Activated CD4-positive, alpha-beta memory T cell treated with anti-CD3 and anti-CD28 coated beads, Interleukin-2, amount 10 ng/mL, durations not matched to agents 7 days and 5 days (primary cell): ENCODE measurements at regions not wholly inside any gene's neighbourhood (a gene's known extent, or its start where the extent isn't known, plus 50 kb on each side); places are given as distances from the start of the nearest gene placed in this dataset.
"Not testable (repeated sequence)": the region's sequence is repeated elsewhere in the genome, so short reads cannot be mapped to it uniquely, and the experiment has no call there.

Experiments used
- CTCF ChIA-PET: fragments of 350-600 bp; sonication (Branson Sonifier 250); formaldehyde crosslinking; loops from one replicate; lab custom pipeline; 2021; ENCODE audit warnings: antibody characterized with exemption, inconsistent platforms; lab: Charles Lee
- POLR2A ChIA-PET: fragments of 350-600 bp; sonication (Branson Sonifier 250); formaldehyde crosslinking; loops from one replicate; lab custom pipeline; 2021; ENCODE audit warnings: antibody characterized with exemption; lab: Charles Lee
- DNase-seq: peaks from one replicate; pipeline ENCODE4 v3.0.0-alpha.2; 2020
- H3K27ac Mint-ChIP-seq: one replicate; pipeline ENCODE4 v1.8.0; 2021; ENCODE audit warnings: mild to moderate bottlenecking, mixed read lengths
- H3K27me3 Mint-ChIP-seq: one replicate; pipeline ENCODE4 v1.8.0; 2021; ENCODE audit warnings: mixed read lengths
- H3K36me3 Mint-ChIP-seq: one replicate; pipeline ENCODE4 v1.8.0; 2021; ENCODE audit warnings: low read depth, mixed read lengths
- H3K4me1 Mint-ChIP-seq: one replicate; pipeline ENCODE4 v1.8.0; 2021; ENCODE audit warnings: mixed read lengths
- H3K4me3 Mint-ChIP-seq: one replicate; pipeline ENCODE4 v1.8.0; 2021; ENCODE audit warnings: mild to moderate bottlenecking, mixed read lengths
- H3K9me3 Mint-ChIP-seq: one replicate; pipeline ENCODE4 v1.8.0; 2021; ENCODE audit warnings: mixed read lengths

DNA sequence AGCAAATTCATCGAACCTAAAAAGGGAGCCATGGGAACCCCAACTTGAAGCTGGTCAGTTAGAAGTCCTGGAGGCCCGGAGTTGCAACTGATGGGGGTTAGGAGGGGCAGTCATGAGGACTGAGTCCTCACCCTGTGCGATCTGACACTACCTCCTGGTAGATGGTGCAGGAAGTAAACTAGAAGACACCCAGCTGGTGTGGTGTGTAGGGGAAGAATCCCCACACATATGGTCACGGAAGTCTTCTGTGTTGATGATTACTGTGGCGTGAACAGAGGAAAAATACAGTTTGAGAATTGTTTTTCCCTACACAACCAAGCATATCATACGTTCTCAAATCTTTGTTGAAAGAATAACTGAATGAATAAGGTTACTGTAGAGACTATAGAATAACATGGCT lies 164.6 kb upstream of the KCTD7 start:
- no peak overlapping the region for H3K27ac Mint-ChIP-seq
- POLR2A ChIA-PET, result no interaction called here
- DNase-seq, result no peak
- H3K4me1 Mint-ChIP-seq, result no peaks in the 10 kb centered on the region
- H3K9me3 Mint-ChIP-seq, result no peaks in the 10 kb centered on the region
- H3K36me3 Mint-ChIP-seq, result no peaks in the 10 kb centered on the region
- H3K27me3 Mint-ChIP-seq, result no peaks in the 10 kb centered on the region
- CTCF ChIA-PET, result no interaction called here
- H3K4me3 Mint-ChIP-seq, result no peak overlapping the region

DNA sequence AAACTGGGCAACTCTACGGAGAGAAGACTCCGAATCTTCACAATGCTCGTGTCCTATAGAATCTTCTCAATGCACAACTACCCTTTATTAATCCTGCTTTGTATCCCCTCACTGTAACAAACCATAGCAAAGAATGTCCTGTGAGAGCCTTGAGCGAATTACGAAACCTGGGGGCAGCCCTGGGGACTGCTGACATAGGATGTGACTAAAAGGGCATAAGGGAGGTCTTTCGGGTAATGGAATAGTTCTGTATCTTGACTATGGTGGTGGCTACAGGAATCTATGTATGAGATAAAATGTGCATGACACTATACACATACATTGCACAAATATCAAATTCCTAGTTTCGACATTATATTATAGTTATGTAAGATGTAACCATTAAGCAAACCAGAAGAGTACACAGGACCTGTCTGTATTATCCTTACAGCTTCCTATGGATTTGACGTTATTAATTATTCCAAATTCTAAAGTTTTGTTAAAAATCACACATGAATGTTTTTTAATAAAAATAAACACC lies 162.5 kb upstream of the KCTD7 start:
- Mint-ChIP-seq H3K9me3 (no peaks in the 10 kb centered on the region), H3K36me3 (no peaks in the 10 kb centered on the region), H3K4me1 (no peaks in the 10 kb centered on the region), H3K27ac (no peak overlapping the region), H3K27me3 (no peaks in the 10 kb centered on the region), H3K4me3 (no peak overlapping the region)
- POLR2A ChIA-PET, result no interaction called here
- no peak for DNase-seq
- CTCF ChIA-PET, result no interaction called here

DNA sequence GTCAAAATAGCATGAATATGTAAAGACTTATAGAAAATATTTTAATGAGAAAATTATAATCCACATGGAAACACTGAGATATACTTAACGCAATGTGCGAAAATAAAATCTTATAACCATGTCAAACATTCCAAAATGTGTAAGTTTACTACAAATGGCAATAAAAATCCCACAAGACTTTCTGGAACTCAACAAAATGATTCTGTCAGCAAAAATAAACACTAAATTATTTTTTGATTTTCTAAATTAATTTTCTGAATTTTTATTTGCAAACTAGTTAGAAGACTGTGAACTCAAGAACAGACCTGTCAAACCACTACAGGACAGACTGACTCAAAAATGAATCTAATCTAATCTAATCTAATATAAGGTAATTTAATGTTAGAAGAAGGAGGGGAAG lies 160.8 kb upstream of the KCTD7 start:
- Mint-ChIP-seq H3K9me3 (no peaks in the 10 kb centered on the region), H3K4me3 (no peak overlapping the region), H3K27ac (no peak overlapping the region), H3K4me1 (no peaks in the 10 kb centered on the region), H3K27me3 (no peaks in the 10 kb centered on the region), H3K36me3 (no peaks in the 10 kb centered on the region)
- no peak for DNase-seq
- CTCF ChIA-PET, result no interaction called here
- POLR2A ChIA-PET, result no interaction called here

DNA sequence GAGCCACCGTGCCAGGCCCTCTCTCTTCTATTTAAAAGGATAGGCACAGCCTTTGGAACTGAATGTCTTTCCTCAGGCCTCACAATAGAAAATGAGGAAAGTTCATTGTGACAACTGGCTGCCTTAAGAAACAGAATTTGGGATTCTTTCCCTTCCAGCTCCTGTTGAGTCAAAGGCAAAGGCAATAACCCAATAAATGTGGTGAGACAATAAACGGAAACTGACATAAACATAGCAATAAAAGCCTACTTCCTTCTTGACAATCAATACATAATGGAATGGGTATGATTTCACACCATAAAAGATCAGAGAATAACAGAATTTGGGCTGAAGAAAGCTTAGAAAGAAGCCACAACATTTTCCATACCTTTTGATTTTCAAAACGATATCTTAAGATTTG lies 155.6 kb upstream of the KCTD7 start:
- H3K27ac Mint-ChIP-seq, H3K9me3 Mint-ChIP-seq, CTCF ChIA-PET, DNase-seq, H3K27me3 Mint-ChIP-seq, H3K4me3 Mint-ChIP-seq, H3K36me3 Mint-ChIP-seq, H3K4me1 Mint-ChIP-seq: not testable (repeated sequence)
- POLR2A ChIA-PET, result interaction anchor here (0.6 kb wide), 1 partner anchor 442 kb away, joined by 3 read pairs; no protein-coding TSS in a partner anchor

DNA sequence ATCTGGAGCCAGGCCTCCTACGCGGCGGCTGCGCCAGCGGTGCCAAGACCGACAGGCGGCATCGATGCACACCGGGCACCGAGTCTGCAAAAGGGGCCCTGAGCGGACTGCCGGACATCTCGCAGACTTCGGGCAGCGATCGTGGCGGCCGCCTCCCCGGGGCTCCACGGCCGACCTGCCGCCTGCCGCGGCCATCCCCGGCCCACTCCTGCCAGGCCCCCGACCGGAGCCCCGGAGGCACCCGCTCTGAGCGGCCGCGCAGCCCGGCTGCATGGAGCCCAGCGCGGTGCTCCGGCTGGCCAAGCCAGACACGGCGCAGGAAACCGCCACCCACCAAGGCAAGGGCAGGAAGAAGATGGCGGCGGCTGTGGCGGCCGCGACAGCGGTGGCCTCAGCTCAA lies 154.2 kb upstream of the KCTD7 start:
- Mint-ChIP-seq H3K4me1 (no peaks in the 10 kb centered on the region), H3K9me3 (no peaks in the 10 kb centered on the region), H3K36me3 (no peaks in the 10 kb centered on the region), H3K4me3 (no peak overlapping the region), H3K27ac (no peak overlapping the region), H3K27me3 (no peaks in the 10 kb centered on the region)
- POLR2A ChIA-PET, result no interaction called here
- DNase-seq, result no peak
- CTCF ChIA-PET, result no interaction called here

DNA sequence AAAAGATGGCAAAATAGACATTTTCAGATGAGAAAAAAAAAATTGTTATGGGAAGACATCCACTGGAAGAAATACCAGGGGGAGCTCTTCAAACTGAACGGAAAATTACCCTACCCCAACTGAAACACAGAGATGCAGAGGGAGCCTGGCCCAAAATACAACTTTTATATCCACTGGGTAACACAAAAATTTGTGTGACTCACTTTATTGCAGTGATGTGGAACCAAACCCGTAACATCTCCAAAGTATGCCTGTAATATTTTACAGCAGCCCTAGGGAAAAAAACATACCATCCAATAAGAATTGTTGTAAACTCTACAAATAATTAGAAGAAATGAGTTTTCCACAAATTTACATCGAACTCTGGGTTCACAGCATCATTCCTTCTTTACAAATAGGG lies 152.6 kb upstream of the KCTD7 start:
- H3K9me3 Mint-ChIP-seq, H3K27me3 Mint-ChIP-seq, POLR2A ChIA-PET, CTCF ChIA-PET, H3K36me3 Mint-ChIP-seq, H3K4me1 Mint-ChIP-seq, H3K4me3 Mint-ChIP-seq, H3K27ac Mint-ChIP-seq, DNase-seq: not testable (repeated sequence)

DNA sequence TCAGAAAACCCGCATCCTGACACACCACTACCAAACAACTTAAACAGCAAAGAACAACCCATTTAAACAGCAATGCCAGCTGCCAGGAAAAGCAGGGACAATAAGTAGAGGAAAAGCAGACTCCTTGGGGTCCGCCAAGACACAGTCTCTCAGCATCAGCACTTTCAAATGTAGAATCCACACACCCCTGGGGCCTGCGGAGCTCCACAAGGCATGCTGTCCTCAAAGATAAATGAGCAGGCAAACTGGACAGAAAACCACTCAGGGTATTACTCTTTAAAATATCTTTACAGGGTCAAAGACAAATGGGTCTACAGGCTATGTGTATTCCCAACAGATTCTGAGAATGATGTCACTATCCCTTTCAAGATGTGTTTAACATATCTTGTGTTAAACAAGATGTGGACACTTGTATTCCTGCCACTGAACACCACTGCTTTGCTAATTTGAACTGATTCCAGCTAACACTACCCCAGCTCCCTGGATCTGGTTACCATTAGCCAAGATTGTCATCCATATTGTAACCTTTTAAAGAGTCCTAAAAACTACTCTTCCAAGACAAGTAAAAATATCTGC lies 150.8 kb upstream of the KCTD7 start:
- H3K4me3 Mint-ChIP-seq, H3K27me3 Mint-ChIP-seq, H3K9me3 Mint-ChIP-seq, H3K27ac Mint-ChIP-seq, H3K36me3 Mint-ChIP-seq, CTCF ChIA-PET, H3K4me1 Mint-ChIP-seq, POLR2A ChIA-PET, DNase-seq: not testable (repeated sequence)

DNA sequence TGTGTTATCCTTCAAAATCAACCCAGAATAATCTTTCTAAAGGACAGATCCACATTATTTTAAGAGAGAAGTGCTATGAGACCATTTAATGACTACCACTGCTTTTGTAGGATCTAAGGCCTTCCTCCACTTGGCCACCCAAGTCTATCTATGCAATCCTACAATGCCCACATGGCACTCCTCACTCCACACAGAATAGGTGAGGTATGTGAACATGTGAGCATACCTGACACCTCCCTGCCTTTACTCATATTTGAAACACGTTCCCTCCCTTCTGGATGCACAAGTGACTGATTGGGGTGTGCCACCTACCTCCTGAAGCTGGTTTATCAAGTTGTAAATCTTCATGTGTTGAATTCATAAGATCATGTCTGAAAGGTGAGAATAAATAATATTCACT lies 147.5 kb upstream of the KCTD7 start:
- POLR2A ChIA-PET, H3K27ac Mint-ChIP-seq: not testable (repeated sequence)

DNA sequence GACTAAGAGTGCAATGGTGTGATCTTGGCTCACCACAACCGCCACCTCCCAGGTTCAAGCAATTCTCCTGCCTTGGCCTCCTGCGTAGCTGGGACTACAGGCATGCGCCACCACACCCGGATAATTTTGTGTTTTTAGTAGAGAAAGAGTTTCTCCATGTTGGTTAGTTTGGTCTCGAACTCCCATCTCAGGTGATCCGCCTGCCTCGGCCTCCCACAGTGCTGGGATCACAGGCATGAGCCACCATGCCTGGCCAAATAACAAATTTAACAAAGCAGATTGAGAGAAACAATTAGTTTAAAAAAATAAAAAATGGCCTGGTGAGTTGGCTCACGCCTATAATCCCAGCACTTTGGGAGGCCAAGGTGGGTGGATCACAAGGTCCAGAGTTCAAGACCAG lies 139.6 kb upstream of the KCTD7 start:
- DNase-seq, H3K36me3 Mint-ChIP-seq, POLR2A ChIA-PET, H3K4me3 Mint-ChIP-seq, H3K27ac Mint-ChIP-seq, H3K9me3 Mint-ChIP-seq, CTCF ChIA-PET, H3K4me1 Mint-ChIP-seq, H3K27me3 Mint-ChIP-seq: not testable (repeated sequence)

More for the DNA sequence above, 147.5 kb upstream of the KCTD7 start:
- H3K4me1 Mint-ChIP-seq, DNase-seq, H3K9me3 Mint-ChIP-seq, H3K4me3 Mint-ChIP-seq, H3K27me3 Mint-ChIP-seq, CTCF ChIA-PET, H3K36me3 Mint-ChIP-seq: not testable (repeated sequence)

DNA sequence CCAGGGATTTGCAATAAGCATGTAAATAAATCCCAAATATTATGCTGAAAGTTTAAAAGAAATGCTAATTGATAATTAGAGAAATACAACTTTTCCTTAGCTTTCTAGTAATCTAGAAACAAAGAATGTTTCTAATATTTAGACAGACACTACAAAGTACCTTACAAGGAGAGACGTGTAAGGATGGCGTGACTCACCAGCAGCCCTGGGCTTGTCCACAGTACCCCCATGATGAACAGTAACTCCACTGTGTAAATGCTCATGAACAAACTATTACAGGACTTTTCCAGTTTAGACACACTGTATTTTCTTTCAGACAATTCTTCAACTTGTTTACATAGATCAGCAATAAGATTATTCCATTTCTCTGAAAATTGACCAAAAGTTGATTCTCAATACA lies 138.9 kb upstream of the KCTD7 start:
- H3K9me3 Mint-ChIP-seq, CTCF ChIA-PET, H3K27ac Mint-ChIP-seq, H3K27me3 Mint-ChIP-seq, DNase-seq, H3K4me3 Mint-ChIP-seq, H3K36me3 Mint-ChIP-seq, POLR2A ChIA-PET: not testable (repeated sequence)
- H3K4me1 Mint-ChIP-seq, result peaks cover 10% of the 10 kb centered on the region

DNA sequence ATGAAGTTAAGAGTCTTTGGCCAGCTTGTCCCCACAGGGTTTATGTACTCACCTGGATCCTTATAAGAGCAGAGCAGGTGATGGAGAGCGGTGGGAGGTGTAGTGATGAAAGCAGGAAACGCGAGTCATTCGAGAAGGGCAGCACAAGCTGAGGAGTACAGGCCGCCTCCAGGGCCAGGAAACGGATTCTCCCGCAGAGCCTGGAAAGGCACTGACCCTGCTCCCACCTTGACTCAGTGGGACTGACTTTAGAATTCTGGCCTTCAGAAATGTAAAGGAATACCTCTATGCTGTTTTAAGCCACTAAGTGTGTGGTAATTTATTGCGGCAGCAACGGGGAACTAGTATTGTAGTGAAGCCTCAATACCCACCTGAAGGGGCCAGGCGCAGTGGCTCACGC lies 137.7 kb upstream of the KCTD7 start:
- H3K4me3 Mint-ChIP-seq, H3K27ac Mint-ChIP-seq, H3K36me3 Mint-ChIP-seq, POLR2A ChIA-PET, H3K9me3 Mint-ChIP-seq, DNase-seq, CTCF ChIA-PET, H3K27me3 Mint-ChIP-seq: not testable (repeated sequence)
- peaks cover 15% of the 10 kb centered on the region for H3K4me1 Mint-ChIP-seq

DNA sequence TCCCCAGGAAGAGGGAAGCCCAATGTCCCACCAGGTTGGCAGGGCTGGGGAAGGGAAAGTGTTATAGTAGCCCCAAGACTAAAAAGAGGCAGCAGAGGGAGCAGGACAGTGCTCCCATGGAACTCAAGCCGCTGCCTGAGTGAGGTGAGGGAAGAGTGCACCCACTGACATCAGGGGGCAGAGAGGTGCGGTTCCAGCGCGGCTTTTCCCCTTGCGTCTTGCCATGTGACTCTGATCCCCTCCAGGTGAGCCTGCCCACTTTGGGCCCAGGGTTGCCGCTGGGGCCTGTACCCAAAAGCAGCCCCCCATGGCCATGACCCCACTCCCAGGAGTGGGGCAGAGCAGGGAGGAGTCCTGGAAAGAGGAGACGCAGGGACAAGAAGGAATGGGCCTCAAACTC lies 136.3 kb upstream of the KCTD7 start:
- H3K36me3 Mint-ChIP-seq, H3K9me3 Mint-ChIP-seq, POLR2A ChIA-PET, DNase-seq, CTCF ChIA-PET, H3K27me3 Mint-ChIP-seq: not testable (repeated sequence)
- Mint-ChIP-seq H3K4me3 (peak overlapping the region; percentile 85), H3K4me1 (peaks cover 15% of the 10 kb centered on the region), H3K27ac (peak overlapping the region; percentile 93)

DNA sequence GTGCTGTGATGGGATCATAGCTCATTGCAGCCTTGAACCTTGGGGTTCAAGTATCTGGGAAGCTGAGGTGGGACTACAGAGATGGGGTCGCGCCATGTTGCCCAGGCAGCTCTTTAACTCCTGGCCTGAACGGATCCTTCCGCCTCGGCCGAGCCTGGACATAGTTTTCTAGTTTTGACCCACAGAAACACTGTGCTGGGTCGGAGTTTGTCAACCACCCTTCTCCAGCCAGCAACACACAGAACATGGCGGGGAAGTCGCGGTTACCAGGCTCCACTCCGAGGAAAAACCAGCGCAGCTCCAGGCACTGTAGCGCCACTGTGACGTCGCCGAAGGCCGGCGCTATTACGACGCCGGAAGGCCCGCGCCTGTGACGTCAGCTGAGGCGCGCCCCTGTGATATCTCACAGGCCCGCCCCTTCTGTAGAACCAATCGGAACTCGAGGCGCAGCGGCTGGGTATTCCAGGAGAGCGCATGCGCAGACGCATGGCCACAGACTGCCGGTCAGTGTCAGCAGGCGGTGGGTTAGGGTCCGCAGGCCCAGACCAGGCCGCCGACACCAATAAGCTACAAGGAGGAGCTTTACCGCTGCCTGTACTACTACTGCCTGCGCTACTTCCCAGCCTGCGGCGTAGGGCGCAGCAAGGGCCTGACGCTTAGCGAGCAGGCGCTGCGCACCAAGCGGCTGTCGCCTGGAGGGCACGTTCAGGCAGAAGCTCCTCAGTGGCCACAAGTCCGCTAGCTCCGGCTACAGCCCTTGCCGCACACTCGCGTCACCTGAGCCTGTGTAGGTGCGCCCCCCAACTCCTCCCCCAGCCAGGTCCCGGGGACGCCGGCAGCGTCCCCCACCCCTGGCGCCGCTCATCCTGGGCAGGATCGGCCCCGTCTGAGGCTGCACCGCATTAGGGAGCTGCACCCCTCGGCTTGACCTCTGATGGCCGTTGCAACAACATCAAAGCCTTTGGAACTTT lies 135.2 kb upstream of the KCTD7 start:
- Mint-ChIP-seq H3K36me3 (peaks cover 2% of the 10 kb centered on the region), H3K4me1 (peaks cover 15% of the 10 kb centered on the region), H3K4me3 (peak overlapping the region; percentile 85), H3K27ac (peak overlapping the region; percentile 93), H3K27me3 (no peaks in the 10 kb centered on the region), H3K9me3 (no peaks in the 10 kb centered on the region)
- ChIA-PET POLR2A (interaction anchor here (0.7 to 2.1 kb wide), 18 partner anchors 10 to 1827 kb away, joined by 3 to 23 read pairs (median 8); partner anchors contain the start of genes CRCP, RABGEF1, SBDS and TMEM248), CTCF (interaction anchor here (0.6 to 1.8 kb wide), 6 partner anchors 13 to 461 kb away, joined by 3 to 8 read pairs (median 4); no protein-coding TSS in a partner anchor)
- DNase-seq, result peak; percentile 97
